ENCODE measurements at regions not wholly inside any gene's neighbourhood (a gene's known extent, or its start where the extent isn't known, plus 50 kb on each side); places are given as distances from the start of the nearest gene placed in this dataset.

DNA sequence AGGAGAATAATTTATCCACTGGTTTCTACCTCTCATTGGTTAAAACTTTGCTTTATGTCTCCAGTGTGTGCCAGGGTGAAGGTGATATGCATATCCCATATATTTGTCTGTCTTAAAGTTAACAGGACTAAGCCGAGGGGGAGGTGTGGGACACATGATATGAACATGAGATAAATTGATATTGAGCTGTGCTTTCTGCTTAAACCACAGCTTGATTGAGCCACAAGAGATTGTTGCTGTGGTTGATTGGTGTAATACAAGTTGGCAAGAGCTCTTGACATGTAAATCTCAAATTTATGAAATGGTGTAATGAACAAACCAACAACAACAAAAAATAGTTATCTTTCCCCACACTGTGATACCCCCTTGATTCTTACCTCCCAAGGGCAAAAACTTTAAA is 1295.5 kb upstream of the NCAM2 start:
- H3K27ac ChIP-seq (ENCODE audit: low read depth, low read length), result no peak overlapping the region
- Mint-ChIP-seq H3K9me3 (peaks cover 10% of the 10 kb centered on the region), H3K27me3 (ENCODE audit: insufficient read depth) (no peaks in the 10 kb centered on the region), H3K4me1 (no peaks in the 10 kb centered on the region), H3K27ac (no peak overlapping the region), H3K4me3 (no peak overlapping the region), H3K36me3 (ENCODE audit: low read depth) (no peaks in the 10 kb centered on the region)
- no peak overlapping the region for H3K9ac ChIP-seq (ENCODE audit: extremely low read depth, low read length, poor library complexity, severe bottlenecking)
- 42% methylated on average over 1 of the region's 1 CpG; no CpG with 5 or more reads in 1 of the 2 experiments for WGBS, 2 experiments (ENCODE audit: insufficient coverage in 1 of 2, insufficient read length in 1 of 2)
- no peak overlapping the region for H3K4me3 ChIP-seq (ENCODE audit: low read length)
- no peaks in the 10 kb centered on the region for H3K27me3 ChIP-seq (ENCODE audit: control insufficient read depth, insufficient read depth, low read length, poor library complexity, severe bottlenecking)
- DNase-seq, result no peak
- peaks cover 12% of the 10 kb centered on the region for H3K9me3 ChIP-seq (ENCODE audit: control insufficient read depth, low read length)
- H3K4me1 ChIP-seq (ENCODE audit: control insufficient read depth, insufficient read depth, low read length), result no peaks in the 10 kb centered on the region
- H3K36me3 ChIP-seq (ENCODE audit: control insufficient read depth, insufficient read depth, low read length), result no peaks in the 10 kb centered on the region
- TF ChIP-seq, protein P1, sequence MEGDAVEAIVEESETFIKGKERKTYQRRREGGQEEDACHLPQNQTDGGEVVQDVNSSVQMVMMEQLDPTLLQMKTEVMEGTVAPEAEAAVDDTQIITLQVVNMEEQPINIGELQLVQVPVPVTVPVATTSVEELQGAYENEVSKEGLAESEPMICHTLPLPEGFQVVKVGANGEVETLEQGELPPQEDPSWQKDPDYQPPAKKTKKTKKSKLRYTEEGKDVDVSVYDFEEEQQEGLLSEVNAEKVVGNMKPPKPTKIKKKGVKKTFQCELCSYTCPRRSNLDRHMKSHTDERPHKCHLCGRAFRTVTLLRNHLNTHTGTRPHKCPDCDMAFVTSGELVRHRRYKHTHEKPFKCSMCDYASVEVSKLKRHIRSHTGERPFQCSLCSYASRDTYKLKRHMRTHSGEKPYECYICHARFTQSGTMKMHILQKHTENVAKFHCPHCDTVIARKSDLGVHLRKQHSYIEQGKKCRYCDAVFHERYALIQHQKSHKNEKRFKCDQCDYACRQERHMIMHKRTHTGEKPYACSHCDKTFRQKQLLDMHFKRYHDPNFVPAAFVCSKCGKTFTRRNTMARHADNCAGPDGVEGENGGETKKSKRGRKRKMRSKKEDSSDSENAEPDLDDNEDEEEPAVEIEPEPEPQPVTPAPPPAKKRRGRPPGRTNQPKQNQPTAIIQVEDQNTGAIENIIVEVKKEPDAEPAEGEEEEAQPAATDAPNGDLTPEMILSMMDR (conservative IDR thresholded peaks at IDR 0.05), result no peak

DNA sequence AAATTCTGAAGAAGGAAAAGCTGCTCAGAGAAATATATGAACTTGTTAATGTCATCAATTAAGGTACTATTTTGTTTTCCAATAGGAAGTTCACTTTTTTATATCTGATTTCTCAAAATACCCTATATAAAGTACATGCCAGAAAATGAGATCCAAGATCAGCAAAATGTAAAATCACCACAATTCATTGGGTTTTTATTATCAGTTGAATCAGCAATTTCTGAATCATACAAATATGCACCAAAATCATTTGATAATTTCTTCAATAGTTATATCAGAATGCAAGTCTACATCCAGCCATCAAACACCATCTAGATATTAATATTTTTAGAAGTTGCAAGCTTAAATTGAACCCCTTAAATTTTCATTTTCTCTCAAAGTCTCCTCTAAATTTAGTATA is 1293.4 kb upstream of the NCAM2 start:
- Mint-ChIP-seq H3K4me1 (no peaks in the 10 kb centered on the region), H3K27ac (no peak overlapping the region)

DNA sequence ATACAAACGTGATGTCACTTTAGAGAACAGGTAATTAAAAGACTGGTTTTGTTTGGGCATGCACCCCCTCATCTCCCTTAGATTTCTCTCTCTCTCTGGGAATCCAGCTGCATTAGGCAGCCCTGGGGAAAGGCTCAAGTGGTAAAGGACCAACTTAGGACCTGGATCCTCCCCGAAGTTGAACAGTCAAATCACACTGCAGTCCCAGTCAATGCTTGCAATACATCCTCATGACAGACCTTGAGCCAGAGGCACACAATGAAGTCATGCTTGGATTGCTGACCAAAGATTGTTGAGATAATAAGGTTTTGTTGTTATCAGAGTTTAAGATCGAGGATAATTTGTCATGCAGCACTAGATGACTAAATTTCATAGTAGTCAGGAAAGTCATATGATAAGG is 1285.8 kb upstream of the NCAM2 start:
- peaks cover 8% of the 10 kb centered on the region for H3K9me3 Mint-ChIP-seq
- H3K36me3 Mint-ChIP-seq (ENCODE audit: low read depth), result no peaks in the 10 kb centered on the region
- no peaks in the 10 kb centered on the region for H3K27me3 Mint-ChIP-seq (ENCODE audit: insufficient read depth)
- TF ChIP-seq, protein P1 (conservative IDR thresholded peaks at IDR 0.05), result no peak
- 92 to 96% methylated on average over 2 to 3 of the region's 3 CpGs for WGBS, 2 experiments (ENCODE audit: insufficient coverage in 1 of 2, insufficient read length in 1 of 2)
- no peak overlapping the region for H3K9ac ChIP-seq (ENCODE audit: extremely low read depth, low read length, poor library complexity, severe bottlenecking)
- DNase-seq, result no peak
- no peak overlapping the region for H3K4me3 ChIP-seq (ENCODE audit: low read length)
- H3K27me3 ChIP-seq (ENCODE audit: control insufficient read depth, insufficient read depth, low read length, poor library complexity, severe bottlenecking), result no peaks in the 10 kb centered on the region
- H3K36me3 ChIP-seq (ENCODE audit: control insufficient read depth, insufficient read depth, low read length), result no peaks in the 10 kb centered on the region
- no peaks in the 10 kb centered on the region for H3K4me1 ChIP-seq (ENCODE audit: control insufficient read depth, insufficient read depth, low read length)
- H3K27ac ChIP-seq (ENCODE audit: low read depth, low read length), result no peak overlapping the region
- no peak overlapping the region for H3K4me3 Mint-ChIP-seq
- H3K27ac Mint-ChIP-seq, result no peak overlapping the region
- H3K9me3 ChIP-seq (ENCODE audit: control insufficient read depth, low read length), result peaks cover 5% of the 10 kb centered on the region
- no peaks in the 10 kb centered on the region for H3K4me1 Mint-ChIP-seq

More for the DNA sequence above, 1293.4 kb upstream of the NCAM2 start:
- H3K27me3 ChIP-seq (ENCODE audit: control insufficient read depth, insufficient read depth, low read length, poor library complexity, severe bottlenecking), result no peaks in the 10 kb centered on the region
- H3K27ac ChIP-seq (ENCODE audit: low read depth, low read length), result no peak overlapping the region
- Mint-ChIP-seq H3K4me3 (no peak overlapping the region), H3K36me3 (ENCODE audit: low read depth) (no peaks in the 10 kb centered on the region), H3K9me3 (peaks cover 18% of the 10 kb centered on the region), H3K27me3 (ENCODE audit: insufficient read depth) (no peaks in the 10 kb centered on the region)
- H3K9me3 ChIP-seq (ENCODE audit: control insufficient read depth, low read length), result peaks cover 17% of the 10 kb centered on the region
- no peak overlapping the region for H3K4me3 ChIP-seq (ENCODE audit: low read length)
- H3K36me3 ChIP-seq (ENCODE audit: control insufficient read depth, insufficient read depth, low read length), result no peaks in the 10 kb centered on the region
- no peaks in the 10 kb centered on the region for H3K4me1 ChIP-seq (ENCODE audit: control insufficient read depth, insufficient read depth, low read length)
- no peak overlapping the region for H3K9ac ChIP-seq (ENCODE audit: extremely low read depth, low read length, poor library complexity, severe bottlenecking)
- TF ChIP-seq, protein P1 (conservative IDR thresholded peaks at IDR 0.05), result no peak
- DNase-seq, result no peak

Data from endodermal cell (in vitro differentiated cells).